OCI-LY7 (cell line): ENCODE measurements at regions not wholly inside any gene's neighbourhood (a gene's known extent, or its start where the extent isn't known, plus 50 kb on each side); places are given as distances from the start of the nearest gene placed in this dataset.

Source experiments
- BruUV-seq: library from RNA; stranded (reverse); fragments of 400-500 nt; replicated peaks from 2 replicates; lab custom pipeline; 2021; lab: Mats Ljungman, UMichigan
- CTCF ChIA-PET: fragments of 300-600 bp; sonication (Branson Sonifier 250); formaldehyde crosslinking; loops from one replicate; lab custom pipeline; 2022; ENCODE audit warnings: antibody characterized with exemption; ENCODE audit not compliant: unreplicated experiment; lab: Charles Lee
- POLR2A ChIA-PET: fragments of 300-600 bp; sonication (Branson Sonifier 250); formaldehyde crosslinking; loops from one replicate; lab custom pipeline; 2022; ENCODE audit warnings: antibody characterized with exemption; lab: Charles Lee
- DNase-seq: peaks from one replicate; pipeline ENCODE4 v3.0.0-alpha.2; 2015; ENCODE audit warnings: low spot score
- H2AFZ ChIP-seq: fragments of 200-600 bp; sonication (generic), shearing (Covaris generic); 2 replicates; pipeline ENCODE4 v1.6.1; 2014; ENCODE audit warnings: mild to moderate bottlenecking, antibody characterized with exemption, low read length, moderate library complexity
- H3K27ac ChIP-seq: fragments of 200-600 bp; sonication (generic); 2 replicates; pipeline ENCODE4 v1.5.1; 2014; ENCODE audit warnings: mixed run types, low read depth, mild to moderate bottlenecking, moderate library complexity, low read length, inconsistent platforms; ENCODE audit not compliant: poor library complexity, severe bottlenecking
- H3K36me3 ChIP-seq: fragments of 200-600 bp; sonication (generic); 2 replicates; pipeline ENCODE4 v1.6.1; 2014; ENCODE audit warnings: mild to moderate bottlenecking, antibody characterized with exemption, low read length, moderate library complexity, mixed read lengths; ENCODE audit not compliant: insufficient read depth
- H3K4me1 ChIP-seq: fragments of 200-600 bp; sonication (generic); 2 replicates; pipeline ENCODE4 v1.5.1; 2014; ENCODE audit warnings: mild to moderate bottlenecking, low read length; ENCODE audit not compliant: insufficient read depth, poor library complexity, severe bottlenecking
- H3K4me2 ChIP-seq: fragments of 200-600 bp; sonication (generic); 2 replicates; pipeline ENCODE4 v1.6.1; 2014; ENCODE audit warnings: mild to moderate bottlenecking, low read length
- H3K4me3 ChIP-seq: fragments of 200-600 bp; sonication (generic); 2 replicates; pipeline ENCODE4 v1.5.1; 2014; ENCODE audit warnings: mild to moderate bottlenecking, low read depth, low read length; ENCODE audit not compliant: poor library complexity, severe bottlenecking
- H3K79me2 ChIP-seq: fragments of 200-600 bp; sonication (generic); 2 replicates; pipeline ENCODE4 v1.6.1; 2016; ENCODE audit warnings: low read depth, mild to moderate bottlenecking, low read length, moderate library complexity, mixed read lengths; ENCODE audit not compliant: insufficient read depth
- H3K9me2 ChIP-seq: fragments of 200-600 bp; sonication (generic); 2 replicates; pipeline ENCODE4 v1.6.1; 2016; ENCODE audit warnings: mild to moderate bottlenecking, low read length, mixed read lengths; ENCODE audit not compliant: insufficient read depth
- H3K9me3 ChIP-seq: fragments of 200-600 bp; sonication (generic); 2 replicates; pipeline ENCODE4 v1.6.1; 2014; ENCODE audit warnings: mild to moderate bottlenecking, mixed run types, low read length, mixed read lengths
- H4K20me1 ChIP-seq: fragments of 200-600 bp; sonication (generic); 2 replicates; pipeline ENCODE4 v1.6.1; 2014; ENCODE audit warnings: mild to moderate bottlenecking, antibody characterized with exemption, low read length, moderate library complexity, mixed read lengths; ENCODE audit not compliant: insufficient read depth
- EZH2phosphoT487 ChIP-seq: fragments of 200-600 bp; sonication (generic); IDR thresholded peaks from 2 replicates; pipeline ENCODE4 v1.6.1; 2018; ENCODE audit warnings: low read depth, borderline replicate concordance, mild to moderate bottlenecking, mixed run types, antibody characterized with exemption, low read length, moderate library complexity, mixed read lengths
- intact Hi-C: fragments of 100-400 bp; cut with micrococcal nuclease; formaldehyde crosslinking; loops from one replicate; pipeline ENCODE4 v1.10.0; 2022; ENCODE audit not compliant: unreplicated experiment
- TF ChIP-seq, protein P1 (sequence below): fragments of 200-600 bp; sonication (generic); conservative IDR thresholded peaks from 2 replicates; pipeline ENCODE4 v1.5.1; 2014; ENCODE audit warnings: mild to moderate bottlenecking, antibody characterized with exemption, low read length, moderate library complexity, mixed read lengths

DNA sequence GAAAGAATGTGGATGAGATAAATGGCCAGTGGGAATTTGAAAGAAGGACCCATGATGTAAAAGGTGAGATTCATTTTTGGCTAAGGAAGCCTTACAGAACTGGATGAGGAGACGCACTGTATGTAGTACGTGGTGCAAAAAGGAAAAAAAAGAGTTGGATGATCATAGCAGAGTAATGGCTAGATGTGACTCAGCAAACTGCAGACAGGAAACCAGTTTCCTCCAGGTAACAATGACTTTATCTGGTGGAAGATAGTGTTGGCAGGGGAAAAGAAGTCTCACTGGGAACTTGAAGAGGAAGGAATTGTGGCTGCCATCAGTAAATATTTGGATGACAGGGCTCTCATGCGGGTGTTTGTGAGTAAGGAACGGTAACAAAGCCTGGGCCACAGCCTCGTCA is 243.2 kb downstream of the CPE start:
- no peaks in the 10 kb centered on the region for H3K79me2 ChIP-seq
- intact Hi-C loops: no loop called here
- H3K4me3 ChIP-seq: no peak overlapping the region
- no peaks in the 10 kb centered on the region for H3K4me1 ChIP-seq
- DNase-seq: no peak
- H3K36me3 ChIP-seq: no peaks in the 10 kb centered on the region
- H3K9me3 ChIP-seq: no peaks in the 10 kb centered on the region
- POLR2A ChIA-PET: no interaction called here
- H3K4me2 ChIP-seq: no peak overlapping the region
- CTCF ChIA-PET: no interaction called here
- H4K20me1 ChIP-seq: no peaks in the 10 kb centered on the region
- no peak overlapping the region for H2AFZ ChIP-seq
- no peak for TF ChIP-seq EZH2phosphoT487
- TF ChIP-seq, protein P1, sequence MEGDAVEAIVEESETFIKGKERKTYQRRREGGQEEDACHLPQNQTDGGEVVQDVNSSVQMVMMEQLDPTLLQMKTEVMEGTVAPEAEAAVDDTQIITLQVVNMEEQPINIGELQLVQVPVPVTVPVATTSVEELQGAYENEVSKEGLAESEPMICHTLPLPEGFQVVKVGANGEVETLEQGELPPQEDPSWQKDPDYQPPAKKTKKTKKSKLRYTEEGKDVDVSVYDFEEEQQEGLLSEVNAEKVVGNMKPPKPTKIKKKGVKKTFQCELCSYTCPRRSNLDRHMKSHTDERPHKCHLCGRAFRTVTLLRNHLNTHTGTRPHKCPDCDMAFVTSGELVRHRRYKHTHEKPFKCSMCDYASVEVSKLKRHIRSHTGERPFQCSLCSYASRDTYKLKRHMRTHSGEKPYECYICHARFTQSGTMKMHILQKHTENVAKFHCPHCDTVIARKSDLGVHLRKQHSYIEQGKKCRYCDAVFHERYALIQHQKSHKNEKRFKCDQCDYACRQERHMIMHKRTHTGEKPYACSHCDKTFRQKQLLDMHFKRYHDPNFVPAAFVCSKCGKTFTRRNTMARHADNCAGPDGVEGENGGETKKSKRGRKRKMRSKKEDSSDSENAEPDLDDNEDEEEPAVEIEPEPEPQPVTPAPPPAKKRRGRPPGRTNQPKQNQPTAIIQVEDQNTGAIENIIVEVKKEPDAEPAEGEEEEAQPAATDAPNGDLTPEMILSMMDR: no peak
- no peak overlapping the region for H3K27ac ChIP-seq
- no peaks in the 10 kb centered on the region for H3K9me2 ChIP-seq
- BruUV-seq: no TSS peak

DNA sequence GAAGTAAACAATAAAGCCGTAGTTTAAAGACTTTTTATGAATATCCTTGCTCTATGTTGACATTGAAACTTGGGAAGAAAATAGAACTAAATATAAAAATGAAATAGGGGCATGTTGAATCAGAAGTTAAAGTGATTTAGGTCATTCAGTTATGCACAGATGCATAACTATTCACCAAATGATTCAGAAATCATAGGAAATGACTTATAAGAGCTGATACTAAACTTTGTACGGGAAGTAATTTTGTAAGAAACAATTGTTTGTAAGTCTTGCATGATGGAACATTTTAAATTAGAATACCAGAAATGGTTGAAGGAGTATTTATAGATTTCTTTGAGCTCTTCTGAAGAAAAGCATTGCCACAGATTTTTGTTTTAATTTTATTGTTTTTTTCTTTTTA is 246.5 kb downstream of the CPE start:
- Histone ChIP-seq H2AFZ (no peak overlapping the region), H3K4me2 (no peak overlapping the region), H3K4me3 (no peak overlapping the region), H3K27ac (no peak overlapping the region), H4K20me1 (no peaks in the 10 kb centered on the region), H3K9me2 (no peaks in the 10 kb centered on the region), H3K4me1 (no peaks in the 10 kb centered on the region), H3K36me3 (no peaks in the 10 kb centered on the region), H3K79me2 (no peaks in the 10 kb centered on the region), H3K9me3 (no peaks in the 10 kb centered on the region)
- TF ChIP-seq, protein P1: no peak
- TF ChIP-seq EZH2phosphoT487: no peak
- ChIA-PET CTCF (no interaction called here), POLR2A (interaction anchor here (2.0 kb wide), 1 partner anchor 11 kb away, joined by 7 read pairs; no protein-coding TSS in a partner anchor)
- intact Hi-C loops: no loop called here
- no peak for DNase-seq
- no TSS peak for BruUV-seq

DNA sequence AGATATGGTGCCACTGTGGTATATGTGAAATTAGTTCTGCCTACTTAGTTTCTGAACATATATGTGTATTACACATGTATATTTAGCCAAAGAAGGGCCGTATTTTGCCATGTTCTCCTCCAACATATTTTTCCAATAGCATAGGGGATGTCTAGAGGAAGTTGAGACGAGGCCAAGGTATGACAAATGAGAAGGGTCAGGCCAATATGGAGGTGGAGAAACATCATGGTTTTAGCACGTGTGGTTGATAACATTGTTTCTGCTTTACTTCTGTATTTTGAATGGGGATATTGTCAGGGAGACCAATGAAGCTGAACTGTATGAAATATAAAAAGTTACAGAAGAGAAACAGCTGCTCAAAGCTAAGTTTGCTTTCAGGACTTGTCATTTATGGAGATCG is 246.7 kb upstream of the TLL1 start:
- Histone ChIP-seq H3K36me3 (no peaks in the 10 kb centered on the region), H3K27ac (no peak overlapping the region), H3K9me2 (no peaks in the 10 kb centered on the region), H3K79me2 (no peaks in the 10 kb centered on the region), H3K4me2 (no peak overlapping the region), H3K4me1 (no peaks in the 10 kb centered on the region), H4K20me1 (no peaks in the 10 kb centered on the region), H3K9me3 (no peaks in the 10 kb centered on the region), H3K4me3 (no peak overlapping the region), H2AFZ (no peak overlapping the region)
- no peak for DNase-seq
- ChIA-PET POLR2A (interaction anchor here (0.7 to 2.0 kb wide), 2 partner anchors 10 to 678 kb away, joined by 3 to 7 read pairs; no protein-coding TSS in a partner anchor), CTCF (no interaction called here)
- BruUV-seq: no TSS peak
- intact Hi-C loops: no loop called here
- TF ChIP-seq, protein P1: no peak
- no peak for TF ChIP-seq EZH2phosphoT487
